GM21381 (cell line): ENCODE measurements at regions not wholly inside any gene's neighbourhood (a gene's known extent, or its start where the extent isn't known, plus 50 kb on each side); places are given as distances from the start of the nearest gene placed in this dataset.

Source experiments
- ATAC-seq: cut with Tn5 transposase; IDR thresholded peaks from one replicate; pipeline ENCODE4 v1.9.1; 2021; ENCODE audit warnings: mild to moderate bottlenecking, moderate library complexity; ENCODE audit not compliant: unreplicated experiment

GRCh38 chr1:37237948-37238347, 203.6 kb upstream of the GRIK3 start:
- no peak for ATAC-seq

GRCh38 chr1:37238364-37239224, 204.3 kb upstream of the GRIK3 start:
- no peak for ATAC-seq

GRCh38 chr1:37239225-37239740, 205.0 kb upstream of the GRIK3 start:
- no peak for ATAC-seq

- no peak for ATAC-seq
Observed at GRCh38 chr1:37240897-37241296, 206.6 kb upstream of the GRIK3 start.

- no peak for ATAC-seq
Observed at GRCh38 chr1:37242501-37242900, 208.2 kb upstream of the GRIK3 start.

GRCh38 chr1:37243368-37244082, 209.2 kb upstream of the GRIK3 start:
- ATAC-seq: no peak

- ATAC-seq: no peak
Observed at GRCh38 chr1:37244083-37244480, 209.8 kb upstream of the GRIK3 start.

GRCh38 chr1:37244815-37245214, 210.5 kb upstream of the GRIK3 start:
- no peak for ATAC-seq

GRCh38 chr1:37246631-37247030, 212.3 kb upstream of the GRIK3 start:
- no peak for ATAC-seq

- ATAC-seq: no peak
Observed at GRCh38 chr1:37250371-37250770, 216.1 kb upstream of the GRIK3 start.

- no peak for ATAC-seq
Observed at GRCh38 chr1:37255136-37255795, 219.1 kb upstream of the ZC3H12A start.

- ATAC-seq: no peak
Observed at GRCh38 chr1:37255868-37256267, 218.5 kb upstream of the ZC3H12A start.

- no peak for ATAC-seq
Observed at GRCh38 chr1:37257646-37258045, 216.7 kb upstream of the ZC3H12A start.

GRCh38 chr1:37258068-37258467, 216.3 kb upstream of the ZC3H12A start:
- no peak for ATAC-seq

GRCh38 chr1:37259019-37259418, 215.4 kb upstream of the ZC3H12A start:
- no peak for ATAC-seq

GRCh38 chr1:37261129-37261528, 213.3 kb upstream of the ZC3H12A start:
- no peak for ATAC-seq

- no peak for ATAC-seq
Observed at GRCh38 chr1:37262439-37263170, 211.8 kb upstream of the ZC3H12A start.

GRCh38 chr1:37265156-37265555, 209.2 kb upstream of the ZC3H12A start:
- ATAC-seq: no peak

- ATAC-seq: no peak
Observed at GRCh38 chr1:37265786-37266667, 208.4 kb upstream of the ZC3H12A start.
